ENCODE measurements at regions not wholly inside any gene's neighbourhood (a gene's known extent, or its start where the extent isn't known, plus 50 kb on each side); places are given as distances from the start of the nearest gene placed in this dataset.

GRCh38 chr6:139819776-139820175, 445.3 kb upstream of the CITED2 start:
- DNase-seq (ENCODE audit: low read depth in 2 of 2, low spot score in 1 of 2): no peak

DNA sequence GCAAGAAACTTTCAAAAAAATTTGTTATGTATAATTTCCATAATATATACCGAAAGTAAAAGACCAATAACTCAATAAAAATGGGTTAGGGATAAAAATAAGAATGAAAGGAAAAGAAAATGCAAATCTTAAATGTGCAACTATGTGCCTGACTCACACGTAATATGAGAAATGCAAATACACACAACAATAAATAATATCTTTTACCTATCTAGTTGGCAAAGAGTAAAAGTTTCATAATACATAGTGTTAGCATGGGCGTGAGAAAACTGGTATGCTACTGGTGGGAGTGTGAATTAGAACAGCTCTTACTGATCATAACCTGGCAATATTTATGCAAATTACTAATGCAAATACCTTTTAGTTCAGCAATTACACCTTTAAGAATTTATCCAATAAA, 438.5 kb upstream of the CITED2 start:
- no peak for DNase-seq (ENCODE audit: low read depth in 2 of 2, low spot score in 1 of 2)

- DNase-seq (ENCODE audit: low read depth in 2 of 2, low spot score in 1 of 2): no peak
Observed at GRCh38 chr6:139801571-139802321, 427.3 kb upstream of the CITED2 start.

GRCh38 chr6:139800837-139801236, 426.4 kb upstream of the CITED2 start:
- no peak for DNase-seq (ENCODE audit: low read depth in 2 of 2, low spot score in 1 of 2)

GRCh38 chr6:139790527-139790926, 416.1 kb upstream of the CITED2 start:
- DNase-seq (ENCODE audit: low read depth in 2 of 2, low spot score in 1 of 2): no peak

DNA sequence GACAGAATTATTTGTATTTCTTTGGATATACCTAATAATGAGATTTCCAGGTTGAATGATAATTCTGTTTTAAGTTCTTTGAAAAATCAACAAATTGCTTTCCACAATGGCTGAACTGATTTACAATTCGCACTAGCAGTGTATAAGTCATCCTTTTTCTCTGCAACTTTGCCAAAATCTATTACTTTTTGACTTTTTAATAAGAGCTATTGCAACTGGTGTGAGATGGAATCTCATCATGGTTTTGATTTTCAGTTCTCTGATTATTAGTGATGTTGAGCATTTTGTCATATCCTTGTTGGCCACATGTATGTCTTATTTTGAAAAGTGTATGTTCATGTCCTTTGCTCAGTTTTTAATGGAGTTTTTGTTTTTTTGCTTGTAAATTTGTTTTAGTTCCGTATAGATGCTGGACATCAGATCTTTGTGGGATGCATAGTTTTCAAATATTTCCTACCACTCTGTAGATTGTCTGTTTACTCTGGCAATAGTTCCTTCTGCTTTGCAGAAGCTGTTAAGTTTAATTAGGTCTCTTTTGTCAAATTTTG, 409.8 kb upstream of the CITED2 start:
- DNase-seq (ENCODE audit: low read depth in 2 of 2, low spot score in 1 of 2): no peak

DNA sequence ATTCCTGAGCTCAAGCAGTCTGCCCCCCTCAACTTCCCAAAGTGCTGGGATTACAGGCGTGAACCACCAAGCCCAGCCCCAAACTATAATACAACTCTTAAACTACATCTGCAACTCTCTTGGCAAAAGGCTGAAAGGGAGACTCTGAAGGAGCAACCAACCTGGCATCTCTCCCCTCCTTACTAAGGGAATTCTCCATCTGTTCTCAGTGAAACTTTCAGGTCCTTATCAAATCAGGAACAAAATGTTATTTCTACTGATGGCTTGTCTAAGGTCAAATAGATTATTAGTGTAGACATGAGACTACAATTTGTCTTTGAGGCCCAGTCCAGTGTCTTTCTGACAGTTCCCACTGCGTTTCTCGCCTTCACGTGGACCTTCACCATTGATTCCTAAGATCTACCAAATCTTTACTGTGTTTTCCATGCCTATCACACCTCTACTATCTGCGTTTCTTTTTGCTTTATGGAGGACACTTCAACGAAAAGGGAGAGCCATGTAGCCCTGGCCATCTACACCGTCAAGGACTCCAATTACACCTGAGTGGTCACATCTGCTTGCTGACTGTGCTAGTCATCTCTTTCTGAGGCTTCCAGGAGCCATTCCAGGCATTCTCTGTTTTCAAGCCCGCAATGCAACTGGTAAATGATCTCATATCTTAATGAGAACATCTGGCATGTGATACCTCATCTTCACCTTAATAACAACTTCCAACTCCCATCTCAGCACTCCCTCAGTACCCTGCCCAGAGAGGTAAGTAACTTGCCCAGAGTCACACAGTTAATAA, 405.7 kb upstream of the CITED2 start:
- no peak for DNase-seq (ENCODE audit: low read depth in 2 of 2, low spot score in 1 of 2)

- no peak for DNase-seq (ENCODE audit: low read depth in 2 of 2, low spot score in 1 of 2)
Observed at GRCh38 chr6:139778688-139779087, 404.2 kb upstream of the CITED2 start.

GRCh38 chr6:139778106-139778505, 403.7 kb upstream of the CITED2 start:
- DNase-seq (ENCODE audit: low read depth in 2 of 2, low spot score in 1 of 2): no peak

- no peak for DNase-seq (ENCODE audit: low read depth in 2 of 2, low spot score in 1 of 2)
Observed at GRCh38 chr6:139777202-139777970, 402.9 kb upstream of the CITED2 start.

DNA sequence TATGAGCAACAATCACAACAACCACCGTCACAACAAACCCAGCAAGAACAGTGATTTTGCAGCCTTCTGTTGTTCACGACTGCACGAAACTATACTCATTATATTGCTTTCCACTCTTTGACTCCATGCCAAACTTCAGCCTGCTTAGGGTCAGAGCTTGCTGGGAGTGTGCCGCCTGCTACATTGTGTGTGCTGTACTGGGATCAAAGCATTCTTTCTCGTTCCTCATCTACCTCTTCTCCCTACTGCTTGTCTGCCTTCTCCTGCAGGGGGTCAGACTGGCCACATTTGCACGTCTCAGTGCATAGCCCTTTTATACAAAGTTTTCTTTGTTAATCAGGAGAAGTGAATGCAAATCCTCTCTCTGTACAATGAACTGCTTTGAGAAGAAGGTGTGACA, 401.6 kb upstream of the CITED2 start:
- no peak for DNase-seq (ENCODE audit: low read depth in 2 of 2, low spot score in 1 of 2)

GRCh38 chr6:139768196-139768595, 393.7 kb upstream of the CITED2 start:
- no peak for DNase-seq (ENCODE audit: low read depth in 2 of 2, low spot score in 1 of 2)

DNA sequence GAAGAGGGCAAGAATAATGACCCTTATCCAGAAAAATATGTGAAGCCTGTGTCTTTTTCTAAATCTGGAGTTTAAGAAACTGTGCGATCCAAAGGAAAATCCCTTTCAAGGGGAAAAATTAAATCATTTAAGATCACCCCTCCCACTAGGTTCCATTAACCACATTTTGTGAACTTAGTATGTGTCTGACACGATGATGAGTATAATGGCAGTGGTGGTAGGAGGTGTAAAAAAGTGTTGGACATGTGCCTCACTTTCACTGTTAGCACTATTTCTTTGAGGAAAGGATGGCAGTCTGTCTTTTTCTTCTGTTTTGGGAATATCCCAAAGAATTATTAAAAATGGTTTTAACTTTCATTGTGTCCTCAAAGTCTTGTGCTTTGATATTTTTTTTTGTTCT, 392.3 kb upstream of the CITED2 start:
- no peak for DNase-seq (ENCODE audit: low read depth in 2 of 2, low spot score in 1 of 2)

DNA sequence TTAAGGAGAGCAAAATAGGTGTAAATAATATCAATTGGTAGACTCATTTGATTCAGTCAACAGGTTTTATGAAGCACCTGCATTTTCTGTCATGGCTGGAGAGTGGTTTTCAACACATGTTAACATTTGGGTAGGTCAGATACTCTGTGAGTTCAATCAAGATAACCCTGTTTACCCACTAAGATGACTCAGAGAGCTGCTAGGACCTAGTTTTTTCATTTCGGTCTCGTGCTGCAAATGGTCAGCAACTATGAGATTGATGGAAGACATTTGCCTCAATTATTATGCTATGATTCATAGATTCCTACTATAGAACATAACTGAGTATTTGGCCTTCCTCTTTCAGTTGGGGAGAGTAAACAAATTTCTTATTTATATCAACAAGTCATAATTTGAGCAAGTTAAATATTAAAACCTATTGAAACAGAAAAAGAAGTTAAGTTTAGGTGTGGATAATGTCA, 391.4 kb upstream of the CITED2 start:
- no peak for DNase-seq (ENCODE audit: low read depth in 2 of 2, low spot score in 1 of 2)

GRCh38 chr6:139764498-139764986, 390.1 kb upstream of the CITED2 start:
- no peak for DNase-seq (ENCODE audit: low read depth in 2 of 2, low spot score in 1 of 2)

DNA sequence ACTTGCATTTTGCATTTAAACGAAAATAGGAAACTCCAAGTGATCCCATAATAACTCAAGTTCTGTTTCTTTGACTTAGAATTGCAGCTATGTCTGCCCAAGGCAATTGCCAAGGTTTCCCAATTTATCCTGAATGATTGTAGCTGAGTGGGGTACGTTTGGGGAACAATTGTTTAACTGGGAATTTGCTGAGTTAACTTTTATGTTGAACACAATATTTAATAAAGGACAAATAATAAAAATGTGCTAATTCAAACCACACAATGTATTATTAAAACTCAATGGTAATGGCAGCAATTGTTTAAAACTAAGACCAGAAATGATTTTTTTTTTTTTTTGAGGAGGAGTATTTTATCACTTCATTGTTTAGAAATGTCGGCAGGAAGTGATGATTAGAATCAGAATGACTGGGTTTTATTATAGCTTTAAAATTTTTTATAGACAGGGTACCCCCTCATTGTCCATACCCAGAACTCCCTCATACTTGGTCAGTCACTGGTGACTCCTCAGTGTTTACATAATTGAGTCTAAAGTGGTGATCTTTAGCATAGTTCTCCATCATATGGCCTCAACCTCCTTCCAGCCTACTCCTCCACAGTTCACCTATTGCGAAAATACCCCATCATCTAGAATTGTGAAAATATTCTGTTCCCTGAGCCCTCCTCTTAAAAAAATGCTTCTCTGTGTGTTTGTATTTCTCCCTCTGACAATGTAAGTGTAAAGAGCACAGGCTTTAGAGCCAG, 389.2 kb upstream of the CITED2 start:
- no peak for DNase-seq (ENCODE audit: low read depth in 2 of 2, low spot score in 1 of 2)

DNA sequence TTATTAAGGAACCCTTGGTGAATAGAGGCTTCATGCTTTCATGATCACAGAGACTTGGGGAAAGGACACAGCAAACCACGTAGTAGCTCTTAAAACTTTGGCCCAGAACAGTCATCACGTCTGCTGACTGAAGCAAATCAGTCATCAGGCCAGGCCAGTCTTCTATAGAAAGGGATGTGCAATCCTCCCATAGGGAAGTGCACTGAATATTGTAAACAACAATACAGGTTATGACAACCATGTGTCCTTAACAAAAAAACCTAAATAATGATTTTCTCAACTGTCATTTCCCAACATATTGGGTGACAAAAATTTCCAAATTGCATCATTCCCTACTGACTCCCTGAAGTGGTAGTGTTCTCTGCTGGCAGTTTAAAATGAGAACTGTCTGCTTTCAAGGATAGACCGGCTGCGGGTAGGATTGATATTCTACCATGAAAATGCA, 388.2 kb upstream of the CITED2 start:
- no peak for DNase-seq (ENCODE audit: low read depth in 2 of 2, low spot score in 1 of 2)

DNA sequence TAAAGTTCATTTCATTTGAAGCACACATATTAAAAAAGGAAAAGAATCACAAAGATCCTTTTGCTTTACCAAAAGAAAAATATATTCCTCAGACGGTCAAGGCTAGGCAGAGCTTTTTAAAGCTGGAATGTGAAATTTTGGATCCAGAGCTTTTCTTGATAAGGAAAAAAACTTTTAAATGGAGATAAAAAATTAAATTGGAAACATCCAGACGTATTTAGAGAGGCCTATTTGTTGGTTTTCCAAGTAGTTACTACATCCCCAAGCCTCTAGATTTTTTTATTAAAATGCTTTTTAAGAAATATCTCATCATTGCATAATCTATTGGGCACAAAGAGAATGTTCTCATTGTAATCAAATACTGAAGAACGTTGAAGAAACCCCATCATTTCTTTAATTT, 385.7 kb upstream of the CITED2 start:
- no peak for DNase-seq (ENCODE audit: low read depth in 2 of 2, low spot score in 1 of 2)

DNA sequence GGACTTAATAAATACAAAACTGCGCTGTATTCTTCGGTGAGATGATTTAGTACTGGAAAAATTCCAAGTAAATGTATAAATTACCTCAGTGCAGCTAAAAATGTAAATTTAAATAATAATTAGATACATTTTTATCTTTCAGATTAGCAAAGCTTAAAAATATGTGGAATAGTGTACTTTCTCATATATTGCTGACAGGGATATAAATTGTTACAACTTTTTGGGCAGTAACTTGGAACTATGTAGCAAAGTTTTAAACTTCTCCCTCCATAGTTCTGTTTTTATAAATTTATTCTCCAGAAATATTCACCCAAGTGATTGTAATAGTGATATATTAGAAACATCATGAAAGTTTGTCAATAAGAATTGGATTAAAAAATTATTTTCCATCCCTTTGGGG, 384.6 kb upstream of the CITED2 start:
- no peak for DNase-seq (ENCODE audit: low read depth in 2 of 2, low spot score in 1 of 2)

- DNase-seq (ENCODE audit: low read depth in 2 of 2, low spot score in 1 of 2): no peak
Observed at GRCh38 chr6:139758209-139758611, 383.8 kb upstream of the CITED2 start.

DNA sequence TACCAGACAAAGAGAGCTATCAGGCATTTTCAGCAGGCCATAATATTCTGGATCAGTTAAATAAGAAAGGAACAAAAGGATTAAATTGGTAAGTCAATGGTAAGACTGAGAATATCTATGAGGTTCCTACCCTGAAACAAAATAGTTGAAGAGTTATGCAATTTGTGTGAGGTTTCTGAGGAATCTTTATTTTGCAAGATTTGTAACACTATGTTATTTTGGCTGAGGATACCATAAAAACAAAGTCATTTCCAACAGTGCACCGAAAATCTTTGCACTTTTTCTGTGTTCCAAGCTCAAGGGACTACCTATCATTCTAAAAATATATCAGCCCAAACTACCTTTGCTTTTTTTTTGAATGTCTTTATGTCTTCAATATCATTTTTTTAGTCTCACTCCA, 383.3 kb upstream of the CITED2 start:
- no peak for DNase-seq (ENCODE audit: low read depth in 2 of 2, low spot score in 1 of 2)

Data from stimulated activated CD8-positive, alpha-beta memory T cell treated with anti-CD3 and anti-CD28 coated beads, Interleukin-4, amount 100 ng/mL, for 4 hours (primary cell).